HL-60 (cell line): ENCODE measurements at regions not wholly inside any gene's neighbourhood (a gene's known extent, or its start where the extent isn't known, plus 50 kb on each side); places are given as distances from the start of the nearest gene placed in this dataset.

Source experiments
- CTCF ChIP-seq: IDR thresholded peaks from one replicate; pipeline ENCODE4 v1.5.1; 2011; ENCODE audit warnings: low read length, control low read depth, inconsistent platforms; ENCODE audit not compliant: insufficient read depth
- POLR2AphosphoS5 ChIP-seq: IDR thresholded peaks from 2 replicates; pipeline ENCODE4 v1.6.1; 2012; ENCODE audit warnings: low read depth
- REST ChIP-seq: IDR thresholded peaks from 2 replicates; pipeline ENCODE4 v1.6.1; 2012; ENCODE audit warnings: low read depth; ENCODE audit not compliant: insufficient replicate concordance

DNA sequence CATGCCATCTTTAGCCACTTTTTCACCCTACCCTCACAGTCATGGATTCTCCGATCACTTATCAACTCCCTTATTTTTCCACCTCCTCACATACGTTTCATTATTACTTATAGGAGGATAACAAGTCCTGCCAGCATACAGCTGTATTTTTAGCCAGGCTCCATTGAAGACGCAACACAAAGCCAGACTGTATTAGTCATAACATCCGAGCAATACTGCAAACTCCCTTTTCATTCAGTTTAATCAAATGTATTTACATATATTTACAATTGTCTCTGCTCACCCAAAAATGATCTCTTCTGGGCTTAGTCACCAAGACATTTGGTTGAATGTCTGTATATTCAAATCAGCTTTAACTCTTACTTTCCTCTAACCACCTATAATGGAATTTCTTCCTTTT is 126.4 kb upstream of the PRLR start:
- TF ChIP-seq POLR2AphosphoS5: no peak
- TF ChIP-seq CTCF: no peak
- no peak for TF ChIP-seq REST
